Neuronal stem cell (in vitro differentiated cells): ENCODE measurements at regions not wholly inside any gene's neighbourhood (a gene's known extent, or its start where the extent isn't known, plus 50 kb on each side); places are given as distances from the start of the nearest gene placed in this dataset.
"Not testable (repeated sequence)": the region's sequence is repeated elsewhere in the genome, so short reads cannot be mapped to it uniquely, and the experiment has no call there.

Experiments
- DNase-seq: peaks from one replicate; pipeline ENCODE4 v3.0.0-alpha.2; 2013; ENCODE audit warnings: low spot score
- H2AFZ ChIP-seq: one replicate; pipeline ENCODE4 v1.6.1; 2013; ENCODE audit warnings: mild to moderate bottlenecking, low read length, inconsistent platforms
- H2AK5ac ChIP-seq: 2 replicates; pipeline ENCODE4 v1.6.1; 2013; ENCODE audit warnings: low read depth, mild to moderate bottlenecking, inconsistent platforms, low read length, moderate library complexity, mixed read lengths
- H2BK120ac ChIP-seq: 2 replicates; pipeline ENCODE4 v1.6.1; 2013; ENCODE audit warnings: low read depth, mild to moderate bottlenecking, inconsistent platforms, low read length, moderate library complexity, mixed read lengths
- H2BK12ac ChIP-seq: one replicate; pipeline ENCODE4 v1.6.1; 2013; ENCODE audit warnings: low read length, inconsistent platforms
- H2BK15ac ChIP-seq: 2 replicates; pipeline ENCODE4 v1.6.1; 2013; ENCODE audit warnings: mild to moderate bottlenecking, low read length, inconsistent platforms, mixed read lengths
- H2BK5ac ChIP-seq: one replicate; pipeline ENCODE4 v1.6.1; 2013; ENCODE audit warnings: inconsistent platforms, mild to moderate bottlenecking, low read length, moderate library complexity
- H3K14ac ChIP-seq: one replicate; pipeline ENCODE4 v1.6.1; 2013; ENCODE audit warnings: low read length, inconsistent platforms
- H3K18ac ChIP-seq: 2 replicates; pipeline ENCODE4 v1.6.1; 2013; ENCODE audit warnings: low read length, inconsistent platforms
- H3K23ac ChIP-seq: 2 replicates; pipeline ENCODE4 v1.6.1; 2013; ENCODE audit warnings: low read depth, mild to moderate bottlenecking, mixed read lengths, low read length, inconsistent platforms; ENCODE audit not compliant: poor library complexity
- H3K27ac ChIP-seq: replicated peaks from 3 replicates; pipeline ENCODE4 v1.5.1; 2013; ENCODE audit warnings: low read length, inconsistent platforms
- H3K27me3 ChIP-seq, 3 experiments: 2 replicates each; pipeline ENCODE4 v1.6.1; 2013; ENCODE audit warnings: low read length in 3 of 3, mild to moderate bottlenecking in 2 of 3, inconsistent platforms in 1 of 3, low read depth in 1 of 3, mixed read lengths in 1 of 3, moderate library complexity in 1 of 3; ENCODE audit not compliant: control insufficient read depth in 3 of 3, insufficient read depth in 3 of 3
- H3K36me3 ChIP-seq, 2 donors: replicated peaks in 1 of 2; 2 replicates each; pipeline ENCODE4 v1.6.1; 2013; ENCODE audit warnings: low read length in 2 of 2; ENCODE audit not compliant: control insufficient read depth in 2 of 2, insufficient read depth in 2 of 2
- H3K4ac ChIP-seq: 2 replicates; pipeline ENCODE4 v1.6.1; 2013; ENCODE audit warnings: inconsistent platforms, mild to moderate bottlenecking, low read length, moderate library complexity
- H3K4me1 ChIP-seq, 2 donors: 1 replicate in 1 of 2; 2 replicates in 1 of 2; pipeline ENCODE4 v1.6.1; 2013; ENCODE audit warnings: low read length in 2 of 2, low read depth in 1 of 2; ENCODE audit not compliant: control insufficient read depth in 2 of 2, insufficient read depth in 1 of 2
- H3K4me2 ChIP-seq: one replicate; pipeline ENCODE4 v1.6.1; 2013; ENCODE audit warnings: mild to moderate bottlenecking, low read length, inconsistent platforms; ENCODE audit not compliant: insufficient read depth, poor library complexity, severe bottlenecking
- H3K4me3 ChIP-seq, 2 donors: 2 replicates each; pipeline ENCODE4 v1.5.1; 2013; ENCODE audit warnings: low read length in 2 of 2, mild to moderate bottlenecking in 2 of 2, inconsistent platforms in 1 of 2, moderate library complexity in 1 of 2
- H3K79me1 ChIP-seq: one replicate; pipeline ENCODE4 v1.6.1; 2013; ENCODE audit warnings: low read depth, mild to moderate bottlenecking, inconsistent platforms, low read length, moderate library complexity
- H3K9ac ChIP-seq: one replicate; pipeline ENCODE4 v1.6.1; 2013; ENCODE audit warnings: mild to moderate bottlenecking, low read depth, low read length, inconsistent platforms; ENCODE audit not compliant: poor library complexity
- H3K9me3 ChIP-seq, 2 donors: replicated peaks in 1 of 2; 2 replicates each; pipeline versions ENCODE3 to v1.6.1; 2013; ENCODE audit warnings: low read length in 2 of 2, mild to moderate bottlenecking in 2 of 2, inconsistent platforms in 1 of 2, low read depth in 1 of 2, mixed read lengths in 1 of 2, moderate library complexity in 1 of 2; ENCODE audit not compliant: control insufficient read depth in 2 of 2, insufficient read depth in 1 of 2
- H4K8ac ChIP-seq: one replicate; pipeline ENCODE4 v1.6.1; 2013; ENCODE audit warnings: low read depth, mild to moderate bottlenecking, inconsistent platforms, low read length, moderate library complexity
- H4K91ac ChIP-seq: one replicate; pipeline ENCODE4 v1.6.1; 2013; ENCODE audit warnings: low read length, low read depth, mild to moderate bottlenecking, inconsistent platforms; ENCODE audit not compliant: poor library complexity
- WGBS, 2 donors: extraction: QIAGEN DNeasy Blood & Tissue Kit; methylation state at CpG; one replicate each; pipeline ENCODE4 v1.1.7; 2013; ENCODE audit warnings: missing lambda C conversion rate in 2 of 2, mixed read lengths in 1 of 2; ENCODE audit not compliant: insufficient read length in 2 of 2, insufficient replicate concordance in 1 of 2; ENCODE audit errors: extremely low coverage in 2 of 2; 5-methylcytosine and 5-hydroxymethylcytosine counted together

DNA sequence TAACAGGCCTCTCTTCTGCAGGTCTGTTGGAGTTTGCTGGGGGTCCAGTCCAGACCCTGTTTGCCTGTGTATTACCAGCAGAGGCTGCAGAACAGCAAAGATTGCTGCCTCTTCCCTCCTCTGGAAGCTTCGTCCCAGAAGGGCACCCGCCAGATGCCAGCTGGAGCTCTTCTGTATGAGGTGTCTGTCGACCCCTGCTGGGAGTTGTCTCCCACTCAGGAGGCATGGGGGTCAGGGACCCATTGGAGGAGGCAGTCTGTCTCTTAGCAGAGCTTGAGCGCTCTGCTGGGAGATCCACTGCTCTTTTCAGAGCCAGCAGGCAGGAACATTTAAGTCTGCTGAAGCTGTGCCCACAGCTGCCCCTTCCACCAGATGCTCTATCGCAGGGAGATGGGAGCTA, 361.1 kb upstream of the NRP1 start:
- H2AFZ ChIP-seq = no peak overlapping the region
- peaks cover 0 to 7% of the 10 kb centered on the region in 2 donors for H3K9me3 ChIP-seq
- no peak overlapping the region for H2BK120ac ChIP-seq
- H4K8ac ChIP-seq = no peak overlapping the region
- H2BK12ac ChIP-seq = no peak overlapping the region
- no peak overlapping the region for H3K4ac ChIP-seq
- H4K91ac ChIP-seq = no peak overlapping the region
- DNase-seq = no peak
- no peak overlapping the region for H2AK5ac ChIP-seq
- no peak overlapping the region for H2BK5ac ChIP-seq
- H3K14ac ChIP-seq = no peak overlapping the region
- no peak overlapping the region for H3K9ac ChIP-seq
- H3K36me3 ChIP-seq = no peaks in the 10 kb centered on the region
- no peaks in the 10 kb centered on the region for H3K79me1 ChIP-seq
- WGBS, 2 donors = no CpG with 5 or more reads among the region's 5 CpGs
- H3K23ac ChIP-seq = no peak overlapping the region
- H3K27me3 ChIP-seq = no peaks in the 10 kb centered on the region
- no peak overlapping the region for H3K27ac ChIP-seq
- H3K4me3 ChIP-seq = no peak overlapping the region
- no peak overlapping the region for H2BK15ac ChIP-seq
- H3K4me1 ChIP-seq = peaks cover 0 to 4% of the 10 kb centered on the region in 2 donors
- H3K18ac ChIP-seq = no peak overlapping the region
- no peak overlapping the region for H3K4me2 ChIP-seq

GRCh38 chr10:33690536-33690935, 356.1 kb upstream of the NRP1 start:
- H3K18ac ChIP-seq, H3K36me3 ChIP-seq, H2AFZ ChIP-seq, DNase-seq, H3K79me1 ChIP-seq, H2BK15ac ChIP-seq, H3K14ac ChIP-seq, H2BK5ac ChIP-seq, H3K9ac ChIP-seq, H3K4me2 ChIP-seq, H3K4me3 ChIP-seq, H4K8ac ChIP-seq, H4K91ac ChIP-seq, H3K27me3 ChIP-seq, H2BK12ac ChIP-seq, H3K23ac ChIP-seq, H2BK120ac ChIP-seq, H3K4me1 ChIP-seq, H3K4ac ChIP-seq, H2AK5ac ChIP-seq, H3K27ac ChIP-seq: not testable (repeated sequence)
- H3K9me3 ChIP-seq = peaks cover 0 to 18% of the 10 kb centered on the region in 2 donors
- no CpG with 5 or more reads among the region's 2 CpGs for WGBS, 2 donors

DNA sequence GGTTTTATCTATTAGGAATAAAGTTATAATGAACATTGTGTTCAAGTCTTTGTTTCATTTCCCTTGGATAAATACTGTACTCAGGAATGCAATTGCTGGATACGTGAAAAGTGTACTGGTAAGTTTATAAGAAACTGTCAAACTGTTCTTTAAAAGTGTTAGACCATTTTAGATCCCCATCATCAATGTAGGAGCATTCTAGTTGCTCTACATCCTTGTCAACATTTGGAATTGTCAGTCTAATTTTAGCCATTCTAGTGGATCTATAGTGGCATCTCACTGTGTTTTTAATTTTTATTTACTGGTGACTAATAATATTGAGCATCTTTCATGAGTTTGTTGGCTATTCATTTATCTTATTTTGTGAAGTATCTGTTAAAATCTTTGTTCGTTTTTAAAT, 354.0 kb upstream of the NRP1 start:
- Histone ChIP-seq H3K4ac (no peak overlapping the region), H3K18ac (no peak overlapping the region), H2BK5ac (no peak overlapping the region), H3K36me3 (no peaks in the 10 kb centered on the region), H3K9ac (no peak overlapping the region), H3K9me3 (peaks cover 0 to 14% of the 10 kb centered on the region in 2 donors), H4K91ac (no peak overlapping the region), H3K4me1 (no peaks in the 10 kb centered on the region), H3K27me3 (no peaks in the 10 kb centered on the region), H3K14ac (no peak overlapping the region), H2BK120ac (no peak overlapping the region), H2BK15ac (no peak overlapping the region), H3K23ac (no peak overlapping the region), H3K4me2 (no peak overlapping the region), H2AFZ (no peak overlapping the region), H3K79me1 (no peaks in the 10 kb centered on the region), H3K4me3 (no peak overlapping the region), H2BK12ac (no peak overlapping the region), H2AK5ac (no peak overlapping the region), H3K27ac (no peak overlapping the region), H4K8ac (no peak overlapping the region)
- no peak for DNase-seq
- no CpG with 5 or more reads among the region's 2 CpGs for WGBS, 2 donors

DNA sequence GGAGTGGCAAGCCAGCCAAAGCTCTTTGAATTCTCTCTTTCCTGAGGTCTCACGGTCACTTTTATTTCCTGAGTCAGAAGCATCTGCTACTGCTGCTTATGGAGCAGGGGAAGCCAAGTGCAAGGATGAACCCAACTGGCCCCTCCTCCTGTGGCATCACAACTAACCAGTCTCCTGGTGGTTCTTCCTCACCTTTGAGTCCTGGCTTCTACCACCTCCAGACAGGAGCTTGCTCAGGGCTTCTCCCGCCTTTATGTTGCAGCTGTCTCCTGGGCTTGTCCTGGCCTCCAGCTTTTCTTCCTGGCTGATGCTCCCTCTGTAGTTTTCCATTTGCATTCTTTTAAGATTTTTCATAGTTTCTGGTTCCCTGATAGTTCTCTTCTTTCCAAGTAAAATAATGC, 349.7 kb upstream of the NRP1 start:
- H3K4me2 ChIP-seq = no peak overlapping the region
- WGBS, 2 donors = no CpG with 5 or more reads among the region's 2 CpGs
- no peak overlapping the region for H3K9ac ChIP-seq
- H3K4me3 ChIP-seq = no peak overlapping the region
- H2AFZ ChIP-seq = no peak overlapping the region
- no peak overlapping the region for H2BK120ac ChIP-seq
- DNase-seq = no peak
- H2BK12ac ChIP-seq = no peak overlapping the region
- H3K4ac ChIP-seq = no peak overlapping the region
- no peak overlapping the region for H3K14ac ChIP-seq
- no peak overlapping the region for H3K23ac ChIP-seq
- H3K27ac ChIP-seq = no peak overlapping the region
- H2BK5ac ChIP-seq = no peak overlapping the region
- no peak overlapping the region for H4K8ac ChIP-seq
- no peak overlapping the region for H2BK15ac ChIP-seq
- peaks cover 0 to 15% of the 10 kb centered on the region in 2 donors for H3K9me3 ChIP-seq
- H3K4me1 ChIP-seq = peaks cover 0 to 4% of the 10 kb centered on the region in 2 donors
- no peak overlapping the region for H4K91ac ChIP-seq
- no peak overlapping the region for H3K18ac ChIP-seq
- no peaks in the 10 kb centered on the region for H3K36me3 ChIP-seq
- H3K79me1 ChIP-seq = no peaks in the 10 kb centered on the region
- no peaks in the 10 kb centered on the region for H3K27me3 ChIP-seq
- H2AK5ac ChIP-seq = no peak overlapping the region
